ENCODE measurements at regions not wholly inside any gene's neighbourhood (a gene's known extent, or its start where the extent isn't known, plus 50 kb on each side); places are given as distances from the start of the nearest gene placed in this dataset.

DNA sequence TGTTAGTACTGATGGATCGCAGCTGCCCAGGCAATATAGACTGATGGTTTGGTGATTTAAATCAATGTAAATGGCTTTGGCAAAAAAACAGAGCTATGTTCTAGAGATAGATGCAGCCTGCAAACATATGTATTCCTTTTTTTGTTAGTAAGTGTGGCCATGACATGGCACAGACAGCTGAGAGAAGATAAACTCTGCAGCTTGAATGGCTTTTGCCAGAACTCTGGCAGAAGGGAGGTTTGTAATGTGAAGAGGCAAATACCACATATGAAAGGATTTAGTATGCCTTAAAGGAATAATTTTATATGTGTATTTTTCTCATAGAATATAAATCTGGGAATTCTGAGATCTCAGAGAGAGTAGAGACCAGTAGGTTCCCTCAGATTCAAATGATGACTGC lies 340.2 kb upstream of the DMAC1 start (continued):
- TF ChIP-seq, protein P1, sequence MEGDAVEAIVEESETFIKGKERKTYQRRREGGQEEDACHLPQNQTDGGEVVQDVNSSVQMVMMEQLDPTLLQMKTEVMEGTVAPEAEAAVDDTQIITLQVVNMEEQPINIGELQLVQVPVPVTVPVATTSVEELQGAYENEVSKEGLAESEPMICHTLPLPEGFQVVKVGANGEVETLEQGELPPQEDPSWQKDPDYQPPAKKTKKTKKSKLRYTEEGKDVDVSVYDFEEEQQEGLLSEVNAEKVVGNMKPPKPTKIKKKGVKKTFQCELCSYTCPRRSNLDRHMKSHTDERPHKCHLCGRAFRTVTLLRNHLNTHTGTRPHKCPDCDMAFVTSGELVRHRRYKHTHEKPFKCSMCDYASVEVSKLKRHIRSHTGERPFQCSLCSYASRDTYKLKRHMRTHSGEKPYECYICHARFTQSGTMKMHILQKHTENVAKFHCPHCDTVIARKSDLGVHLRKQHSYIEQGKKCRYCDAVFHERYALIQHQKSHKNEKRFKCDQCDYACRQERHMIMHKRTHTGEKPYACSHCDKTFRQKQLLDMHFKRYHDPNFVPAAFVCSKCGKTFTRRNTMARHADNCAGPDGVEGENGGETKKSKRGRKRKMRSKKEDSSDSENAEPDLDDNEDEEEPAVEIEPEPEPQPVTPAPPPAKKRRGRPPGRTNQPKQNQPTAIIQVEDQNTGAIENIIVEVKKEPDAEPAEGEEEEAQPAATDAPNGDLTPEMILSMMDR (IDR thresholded peaks at IDR 0.05; ENCODE audit: control extremely low read depth in 1 of 3, insufficient read depth in 1 of 3, low read depth in 1 of 3, low read length in 3 of 3): no peak
- no peak for TF ChIP-seq FOSL1 (IDR thresholded peaks at IDR 0.05; ENCODE audit: insufficient read depth, low read depth, low read length)
